Epithelial cell of esophagus (primary cell): ENCODE measurements at regions not wholly inside any gene's neighbourhood (a gene's known extent, or its start where the extent isn't known, plus 50 kb on each side); places are given as distances from the start of the nearest gene placed in this dataset.
A peak's percentile ranks its signal among the peaks of the same experiment; 100 is the strongest.

ENCODE experiments used
- DNase-seq: peaks from one replicate; pipeline ENCODE4 v3.0.0; 2010; ENCODE audit warnings: low read depth
- H3K4me3 ChIP-seq: 2 replicates; pipeline ENCODE4 v1.5.1; 2011; ENCODE audit warnings: mild to moderate bottlenecking, low read length, control low read depth
- TF ChIP-seq, protein P1 (sequence below): IDR thresholded peaks from 2 replicates; pipeline ENCODE4 v1.5.1; 2011; ENCODE audit warnings: low read depth, mild to moderate bottlenecking, low read length, control low read depth, inconsistent platforms; ENCODE audit not compliant: insufficient read depth; ENCODE audit errors: missing control alignments

- DNase-seq, result no peak
- no peak overlapping the region for H3K4me3 ChIP-seq
- TF ChIP-seq, protein P1, sequence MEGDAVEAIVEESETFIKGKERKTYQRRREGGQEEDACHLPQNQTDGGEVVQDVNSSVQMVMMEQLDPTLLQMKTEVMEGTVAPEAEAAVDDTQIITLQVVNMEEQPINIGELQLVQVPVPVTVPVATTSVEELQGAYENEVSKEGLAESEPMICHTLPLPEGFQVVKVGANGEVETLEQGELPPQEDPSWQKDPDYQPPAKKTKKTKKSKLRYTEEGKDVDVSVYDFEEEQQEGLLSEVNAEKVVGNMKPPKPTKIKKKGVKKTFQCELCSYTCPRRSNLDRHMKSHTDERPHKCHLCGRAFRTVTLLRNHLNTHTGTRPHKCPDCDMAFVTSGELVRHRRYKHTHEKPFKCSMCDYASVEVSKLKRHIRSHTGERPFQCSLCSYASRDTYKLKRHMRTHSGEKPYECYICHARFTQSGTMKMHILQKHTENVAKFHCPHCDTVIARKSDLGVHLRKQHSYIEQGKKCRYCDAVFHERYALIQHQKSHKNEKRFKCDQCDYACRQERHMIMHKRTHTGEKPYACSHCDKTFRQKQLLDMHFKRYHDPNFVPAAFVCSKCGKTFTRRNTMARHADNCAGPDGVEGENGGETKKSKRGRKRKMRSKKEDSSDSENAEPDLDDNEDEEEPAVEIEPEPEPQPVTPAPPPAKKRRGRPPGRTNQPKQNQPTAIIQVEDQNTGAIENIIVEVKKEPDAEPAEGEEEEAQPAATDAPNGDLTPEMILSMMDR, result no peak
Measured at GRCh38 chr13:80093888-80094287, 247.0 kb downstream of the SPRY2 start.

DNA sequence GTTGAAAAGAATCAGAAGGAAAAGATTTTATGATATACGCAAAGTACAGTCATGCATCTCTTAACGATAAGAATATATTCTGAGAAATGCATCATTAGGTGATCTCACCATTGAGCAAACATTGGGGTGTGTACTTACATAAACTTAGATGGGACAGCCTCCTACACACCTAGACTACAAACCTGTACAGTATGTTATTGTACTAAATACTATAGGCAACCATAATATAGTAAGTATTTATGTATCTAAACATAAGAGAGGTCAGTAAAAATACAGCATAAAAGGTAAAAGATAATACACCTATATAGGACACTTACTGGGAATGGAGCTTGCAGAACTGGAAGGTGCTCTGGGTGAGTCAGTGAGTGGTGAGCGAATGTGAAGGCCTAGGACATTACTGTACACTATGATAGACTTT is 254.6 kb downstream of the SPRY2 start:
- TF ChIP-seq, protein P1, result no peak
- no peak overlapping the region for H3K4me3 ChIP-seq
- peak; percentile 89 for DNase-seq

GRCh38 chr13:80083853-80084676 is 256.9 kb downstream of the SPRY2 start:
- H3K4me3 ChIP-seq, result no peak overlapping the region
- TF ChIP-seq, protein P1, result no peak
- peak; percentile 68 for DNase-seq

GRCh38 chr13:80083081-80083852 is 257.7 kb downstream of the SPRY2 start:
- no peak for DNase-seq
- TF ChIP-seq, protein P1, result no peak
- H3K4me3 ChIP-seq, result no peak overlapping the region

GRCh38 chr13:80082396-80083080 is 258.4 kb downstream of the SPRY2 start:
- peak; percentile 14 for DNase-seq
- no peak overlapping the region for H3K4me3 ChIP-seq
- TF ChIP-seq, protein P1, result no peak

GRCh38 chr13:80074811-80075210 is 266.1 kb downstream of the SPRY2 start:
- no peak overlapping the region for H3K4me3 ChIP-seq
- no peak for DNase-seq
- TF ChIP-seq, protein P1, result no peak
